Lung (tissue), 11 donors: ENCODE measurements at regions not wholly inside any gene's neighbourhood (a gene's known extent, or its start where the extent isn't known, plus 50 kb on each side); places are given as distances from the start of the nearest gene placed in this dataset.

ENCODE experiments used
- ATAC-seq: fragments of 200-7000 bp; cut with Tn5 transposase; one replicate; pipeline ENCODE4 v1.9.1; 2020; ENCODE audit warnings: moderate number of reproducible peaks; ENCODE audit not compliant: insufficient read depth, low FRiP score
- DNase-seq, 3 donors: peaks; one replicate each; pipeline ENCODE4 v3.0.0-alpha.2; 2013 to 2017
- H3K27ac ChIP-seq, 2 donors: one replicate each; pipeline ENCODE4 v1.5.1; 2013; ENCODE audit warnings: mild to moderate bottlenecking in 2 of 2, moderate library complexity in 2 of 2, control low read depth in 1 of 2, inconsistent platforms in 1 of 2, low read depth in 1 of 2, low read length in 1 of 2
- H3K27me3 ChIP-seq, 3 donors: one replicate each; pipeline ENCODE4 v1.5.1; 2013; ENCODE audit warnings: low read length in 2 of 3; ENCODE audit not compliant: control insufficient read depth in 3 of 3, insufficient read depth in 3 of 3
- H3K36me3 ChIP-seq, 4 donors: one replicate each; pipeline ENCODE4 v1.5.1; 2013; ENCODE audit warnings: low read length in 4 of 4, mild to moderate bottlenecking in 1 of 4, moderate library complexity in 1 of 4; ENCODE audit not compliant: control insufficient read depth in 4 of 4, insufficient read depth in 4 of 4
- H3K4me1 ChIP-seq, 5 donors: one replicate each; pipeline ENCODE4 v1.5.1; 2013; ENCODE audit warnings: low read length in 5 of 5, mild to moderate bottlenecking in 2 of 5, moderate library complexity in 1 of 5; ENCODE audit not compliant: control insufficient read depth in 5 of 5, insufficient read depth in 5 of 5
- H3K4me3 ChIP-seq: one replicate; pipeline ENCODE4 v1.5.1; 2013; ENCODE audit warnings: mild to moderate bottlenecking, control low read depth, moderate library complexity
- H3K9ac ChIP-seq, 2 donors: one replicate each; pipeline ENCODE4 v1.5.1; 2013; ENCODE audit warnings: low read length in 2 of 2, control low read depth in 1 of 2; ENCODE audit not compliant: insufficient read depth in 1 of 2
- H3K9me3 ChIP-seq, 4 donors: one replicate each; pipeline ENCODE4 v1.5.1; 2013; ENCODE audit warnings: low read length in 3 of 4, mild to moderate bottlenecking in 1 of 4, moderate library complexity in 1 of 4; ENCODE audit not compliant: control insufficient read depth in 4 of 4, insufficient read depth in 3 of 4
- WGBS, 2 donors: extraction: QIAGEN DNeasy Blood & Tissue Kit; methylation state at CpG; one replicate each; pipeline ENCODE4 v1.1.7; 2013; 5-methylcytosine and 5-hydroxymethylcytosine counted together
- TF ChIP-seq, protein P1 (sequence below): IDR thresholded peaks from 2 replicates; pipeline ENCODE4 v1.5.1; 2012; ENCODE audit warnings: mild to moderate bottlenecking; ENCODE audit errors: control extremely low read depth, extremely low read depth
- donor health status: control.
- donor health status: control.
- donor health status: Bipolar disorder and iron deficiency.
- donor health status: healthy.
- donor health status: DM: yes; HTN: yes; CAD: no.

DNA sequence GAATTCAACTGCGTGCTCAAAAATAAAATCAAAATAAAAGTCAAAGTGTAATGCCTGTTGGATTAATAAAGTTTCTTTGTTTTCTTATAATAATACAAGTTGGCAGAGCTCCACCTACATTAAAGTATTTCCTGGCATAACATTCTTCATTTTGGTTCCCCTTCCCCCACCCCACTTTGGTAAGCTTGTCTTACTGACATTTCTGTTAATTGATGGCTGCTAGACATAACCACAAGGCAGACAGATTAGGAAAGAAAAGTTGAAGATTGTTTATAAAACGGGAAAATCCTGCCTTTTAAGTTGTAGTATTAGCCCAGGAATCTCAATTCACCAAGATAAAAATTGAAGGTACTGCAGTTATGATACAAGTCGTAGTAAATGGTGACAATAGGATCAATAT lies 246.5 kb upstream of the RPS6KA3 start:
- no peaks in the 10 kb centered on the region for H3K9me3 ChIP-seq
- DNase-seq = no peak
- H3K36me3 ChIP-seq = no peaks in the 10 kb centered on the region
- no peak overlapping the region for H3K27ac ChIP-seq
- WGBS, 2 donors = 49 to 67% methylated on average over 3 of the region's 3 CpGs
- H3K4me1 ChIP-seq = peaks cover 0 to 2% (median 0%) of the 10 kb centered on the region in 5 donors
- H3K9ac ChIP-seq = no peak overlapping the region
- peaks cover 4 to 64% (median 32%) of the 10 kb centered on the region in 3 donors for H3K27me3 ChIP-seq
- ATAC-seq = no peak
- TF ChIP-seq, protein P1, sequence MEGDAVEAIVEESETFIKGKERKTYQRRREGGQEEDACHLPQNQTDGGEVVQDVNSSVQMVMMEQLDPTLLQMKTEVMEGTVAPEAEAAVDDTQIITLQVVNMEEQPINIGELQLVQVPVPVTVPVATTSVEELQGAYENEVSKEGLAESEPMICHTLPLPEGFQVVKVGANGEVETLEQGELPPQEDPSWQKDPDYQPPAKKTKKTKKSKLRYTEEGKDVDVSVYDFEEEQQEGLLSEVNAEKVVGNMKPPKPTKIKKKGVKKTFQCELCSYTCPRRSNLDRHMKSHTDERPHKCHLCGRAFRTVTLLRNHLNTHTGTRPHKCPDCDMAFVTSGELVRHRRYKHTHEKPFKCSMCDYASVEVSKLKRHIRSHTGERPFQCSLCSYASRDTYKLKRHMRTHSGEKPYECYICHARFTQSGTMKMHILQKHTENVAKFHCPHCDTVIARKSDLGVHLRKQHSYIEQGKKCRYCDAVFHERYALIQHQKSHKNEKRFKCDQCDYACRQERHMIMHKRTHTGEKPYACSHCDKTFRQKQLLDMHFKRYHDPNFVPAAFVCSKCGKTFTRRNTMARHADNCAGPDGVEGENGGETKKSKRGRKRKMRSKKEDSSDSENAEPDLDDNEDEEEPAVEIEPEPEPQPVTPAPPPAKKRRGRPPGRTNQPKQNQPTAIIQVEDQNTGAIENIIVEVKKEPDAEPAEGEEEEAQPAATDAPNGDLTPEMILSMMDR = no peak
- H3K4me3 ChIP-seq = no peak overlapping the region

- 52 to 69% methylated on average over 5 of the region's 5 CpGs for WGBS, 2 donors
- H3K27me3 ChIP-seq = peaks cover 4 to 62% (median 37%) of the 10 kb centered on the region in 3 donors
Observed at GRCh38 chrX:20511792-20512191, 245.1 kb upstream of the RPS6KA3 start.

GRCh38 chrX:20507901-20508620 lies 241.4 kb upstream of the RPS6KA3 start:
- WGBS, 2 donors = 79 to 92% methylated on average over 2 of the region's 2 CpGs
- Histone ChIP-seq H3K9ac (no peak overlapping the region), H3K36me3 (no peaks in the 10 kb centered on the region), H3K27me3 (peaks cover 4 to 42% (median 39%) of the 10 kb centered on the region in 3 donors), H3K9me3 (no peaks in the 10 kb centered on the region), H3K4me3 (no peak overlapping the region), H3K27ac (no peak overlapping the region), H3K4me1 (no peaks in the 10 kb centered on the region)
- TF ChIP-seq, protein P1 = no peak
- ATAC-seq (no peak), DNase-seq (no peak)

More at GRCh38 chrX:20511792-20512191, 245.1 kb upstream of the RPS6KA3 start:
- ATAC-seq (no peak), DNase-seq (no peak)
- Histone ChIP-seq H3K9me3 (no peaks in the 10 kb centered on the region), H3K4me3 (no peak overlapping the region), H3K36me3 (no peaks in the 10 kb centered on the region), H3K9ac (no peak overlapping the region), H3K4me1 (peaks cover 0 to 2% (median 0%) of the 10 kb centered on the region in 5 donors), H3K27ac (no peak overlapping the region)
- TF ChIP-seq, protein P1 = no peak
